Ecto neural progenitor cell (in vitro differentiated cells): ENCODE measurements at regions not wholly inside any gene's neighbourhood (a gene's known extent, or its start where the extent isn't known, plus 50 kb on each side); places are given as distances from the start of the nearest gene placed in this dataset.
"Not testable (repeated sequence)": the region's sequence is repeated elsewhere in the genome, so short reads cannot be mapped to it uniquely, and the experiment has no call there.

ENCODE experiments used
- DNase-seq: peaks from one replicate; pipeline ENCODE4 v3.0.0-alpha.2; 2018; ENCODE audit warnings: low spot score

GRCh38 chr4:8972635-8973034, 101.0 kb upstream of the HMX1 start:
- DNase-seq, result not testable (repeated sequence)

- DNase-seq, result not testable (repeated sequence)
Measured at GRCh38 chr4:8965896-8966295, 94.3 kb upstream of the HMX1 start.

- DNase-seq, result not testable (repeated sequence)
Measured at GRCh38 chr4:8964201-8964788, 92.7 kb upstream of the HMX1 start.

GRCh38 chr4:8963533-8963932, 91.9 kb upstream of the HMX1 start:
- not testable (repeated sequence) for DNase-seq

DNA sequence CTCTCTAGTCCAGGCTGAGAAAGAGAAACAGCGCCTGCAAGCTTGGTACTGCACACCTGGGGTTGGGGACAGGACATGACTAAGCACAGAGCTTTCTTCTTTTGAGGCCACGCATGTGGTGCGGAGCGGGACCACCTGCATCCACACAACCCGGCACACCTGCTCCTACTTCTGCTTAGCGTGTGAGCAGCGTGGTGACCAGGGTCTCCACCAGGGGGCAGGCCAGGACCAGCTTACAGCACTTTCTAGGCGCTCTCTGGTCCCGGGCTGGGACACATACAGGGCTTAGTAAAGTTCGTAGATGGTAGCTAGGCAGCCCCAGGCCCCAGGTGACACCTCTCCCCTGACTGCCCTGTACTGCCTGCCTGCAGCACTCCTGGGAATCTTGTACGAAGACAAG, 89.7 kb upstream of the HMX1 start:
- DNase-seq, result peak; percentile 74

- not testable (repeated sequence) for DNase-seq
Measured at GRCh38 chr4:8959471-8959870, 87.8 kb upstream of the HMX1 start.

GRCh38 chr4:8954001-8954400, 82.4 kb upstream of the HMX1 start:
- DNase-seq, result not testable (repeated sequence)

DNA sequence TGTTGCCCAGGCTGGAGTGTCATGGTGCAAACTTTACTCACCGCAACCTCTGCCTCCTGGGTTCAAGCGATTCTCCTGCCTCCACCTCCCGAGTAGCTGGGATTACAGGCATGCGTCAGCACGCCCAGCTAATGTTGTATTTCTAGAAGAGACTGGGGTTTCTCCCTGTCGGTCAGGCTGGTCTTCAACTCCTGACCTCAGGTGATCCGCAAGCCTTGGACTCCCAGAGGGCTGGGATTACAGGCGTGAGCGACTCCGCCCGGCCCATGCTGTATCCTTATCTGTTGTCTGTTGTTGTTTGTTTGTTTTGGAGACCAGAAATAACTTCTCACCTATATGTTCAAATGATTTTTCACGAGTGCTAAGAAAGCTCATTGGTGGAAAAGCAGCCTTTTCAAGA, 81.2 kb upstream of the HMX1 start:
- DNase-seq, result not testable (repeated sequence)

DNA sequence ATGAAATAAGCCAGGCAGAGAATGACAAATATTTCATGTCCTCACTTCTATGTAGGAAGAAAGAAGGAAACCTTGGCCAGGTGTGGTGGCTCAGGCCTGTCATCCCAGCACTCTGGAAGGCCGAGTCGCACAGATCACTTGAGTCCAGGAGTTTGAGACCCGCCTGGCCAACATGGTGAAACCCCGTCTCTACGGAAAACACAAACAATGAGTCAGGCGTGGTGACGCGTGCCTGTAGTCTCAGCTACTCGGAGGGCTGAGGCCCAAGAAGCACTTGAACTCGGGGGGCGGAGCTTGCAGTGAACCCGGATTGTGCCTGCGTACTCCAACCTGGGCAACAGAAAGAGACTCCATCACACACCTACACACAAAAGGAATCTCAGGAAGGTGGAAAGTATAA, 80.5 kb upstream of the HMX1 start:
- DNase-seq, result not testable (repeated sequence)

DNA sequence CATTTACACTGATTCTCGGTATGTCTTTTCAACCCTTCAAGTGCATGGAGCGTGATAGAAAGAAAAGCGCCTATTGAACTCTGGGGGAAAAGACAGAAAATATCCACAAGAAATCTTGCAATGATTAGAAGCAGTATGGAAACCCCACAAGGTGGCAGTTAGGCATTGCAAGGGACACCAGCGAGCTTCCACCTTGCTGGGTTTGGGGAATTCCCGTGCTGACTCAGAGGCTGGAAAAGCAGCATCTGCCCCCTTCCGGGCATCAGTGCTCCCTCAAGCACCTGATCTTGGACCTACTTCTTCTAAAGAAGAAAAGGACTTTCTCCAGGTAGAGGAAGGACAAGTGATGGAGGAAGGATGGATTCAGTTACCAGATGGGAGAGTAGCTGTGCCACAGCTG, 73.9 kb upstream of the HMX1 start:
- not testable (repeated sequence) for DNase-seq

DNA sequence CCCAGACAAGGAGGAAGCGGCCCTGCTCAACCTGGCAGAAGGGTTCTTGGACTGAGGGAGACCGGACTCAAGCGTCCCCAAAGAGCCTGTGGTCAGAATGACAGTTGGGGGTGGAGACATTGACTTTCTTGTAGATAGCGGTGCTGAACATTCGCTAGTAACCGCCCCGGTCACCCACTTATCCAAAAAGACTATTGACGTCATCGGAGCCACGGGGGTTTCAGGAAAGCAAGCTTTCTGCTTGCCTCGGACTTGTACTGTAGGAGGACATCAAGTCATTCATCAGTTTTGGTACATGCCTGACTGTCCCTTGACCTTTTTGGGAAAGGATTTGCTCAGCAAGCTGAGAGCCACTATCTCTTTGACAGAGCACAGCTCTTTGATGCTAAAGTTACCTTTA, 71.7 kb upstream of the HMX1 start:
- not testable (repeated sequence) for DNase-seq

DNA sequence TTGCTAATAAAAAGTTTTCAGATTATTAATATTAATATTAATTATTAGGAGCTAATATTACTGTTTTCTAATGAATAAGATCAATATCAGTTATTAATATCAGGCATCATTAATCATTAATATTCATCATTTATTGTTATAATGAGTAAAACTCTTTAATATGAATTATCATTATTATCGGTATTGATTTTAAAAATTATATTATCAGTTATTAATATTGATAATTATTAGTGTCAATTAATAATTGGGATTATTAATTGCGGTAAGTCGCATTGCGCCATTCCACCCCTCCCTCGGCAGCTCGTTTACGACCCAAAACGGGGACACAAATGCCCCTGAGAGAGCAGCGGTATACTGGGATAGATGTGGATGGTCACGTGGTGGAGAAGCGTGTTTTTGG, 70.4 kb upstream of the HMX1 start:
- not testable (repeated sequence) for DNase-seq

- not testable (repeated sequence) for DNase-seq
Measured at GRCh38 chr4:8941492-8941805, 69.8 kb upstream of the HMX1 start.

GRCh38 chr4:8940792-8941491, 69.3 kb upstream of the HMX1 start:
- DNase-seq, result no peak

GRCh38 chr4:8939840-8940742, 68.5 kb upstream of the HMX1 start:
- no peak for DNase-seq

GRCh38 chr4:8939160-8939839, 67.7 kb upstream of the HMX1 start:
- no peak for DNase-seq

GRCh38 chr4:8938623-8939022, 67.0 kb upstream of the HMX1 start:
- no peak for DNase-seq

GRCh38 chr4:8938137-8938536, 66.5 kb upstream of the HMX1 start:
- no peak for DNase-seq

GRCh38 chr4:8932884-8933283, 61.2 kb upstream of the HMX1 start:
- DNase-seq, result no peak

- DNase-seq, result no peak
Measured at GRCh38 chr4:8928074-8928473, 56.4 kb upstream of the HMX1 start.

DNA sequence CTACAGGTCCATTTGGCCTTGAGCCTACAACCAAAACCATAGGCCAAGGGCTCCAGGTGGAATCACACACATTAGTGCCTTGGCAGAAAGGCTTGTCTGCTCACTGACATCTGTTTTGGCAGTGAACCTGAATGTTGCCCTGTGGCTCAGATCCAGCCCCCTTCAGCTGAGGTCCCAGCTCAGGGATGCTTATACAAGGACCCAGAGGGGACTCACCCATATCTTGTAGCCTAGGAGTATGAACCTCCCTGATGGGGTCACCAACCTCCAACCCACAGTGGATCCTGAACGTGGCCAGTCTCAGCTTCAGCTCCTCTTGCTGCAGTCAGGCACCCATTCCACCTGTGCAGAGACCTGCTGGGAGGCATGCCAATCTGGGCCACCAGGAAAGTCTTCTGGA, 50.8 kb upstream of the HMX1 start:
- no peak for DNase-seq

GRCh38 chr4:8921465-8921864, 49.8 kb upstream of the HMX1 start:
- no peak for DNase-seq
